Muscle layer of colon (tissue), 2 donors: ENCODE measurements at regions not wholly inside any gene's neighbourhood (a gene's known extent, or its start where the extent isn't known, plus 50 kb on each side); places are given as distances from the start of the nearest gene placed in this dataset.

Source experiments
- H3K27ac ChIP-seq: one replicate; pipeline ENCODE4 v1.7.0; 2013; ENCODE audit warnings: low read depth, mild to moderate bottlenecking, low read length, moderate library complexity
- H3K27me3 ChIP-seq, 2 donors: one replicate each; pipeline ENCODE4 v1.7.0; 2013; ENCODE audit warnings: low read length in 2 of 2, mild to moderate bottlenecking in 2 of 2; ENCODE audit not compliant: insufficient read depth in 2 of 2, control insufficient read depth in 1 of 2
- H3K36me3 ChIP-seq: one replicate; pipeline ENCODE4 v1.7.0; 2013; ENCODE audit warnings: mild to moderate bottlenecking, low read length; ENCODE audit not compliant: insufficient read depth
- H3K4me1 ChIP-seq: one replicate; pipeline ENCODE4 v1.7.0; 2013; ENCODE audit warnings: mild to moderate bottlenecking, low read length; ENCODE audit not compliant: insufficient read depth
- H3K4me3 ChIP-seq, 2 donors: one replicate each; pipeline ENCODE4 v1.7.0; 2013; ENCODE audit warnings: low read length in 2 of 2, low read depth in 1 of 2, mild to moderate bottlenecking in 1 of 2, moderate library complexity in 1 of 2
- H3K9ac ChIP-seq: one replicate; pipeline ENCODE4 v1.7.0; 2013; ENCODE audit warnings: low read length
- H3K9me3 ChIP-seq: one replicate; pipeline ENCODE4 v1.7.0; 2013; ENCODE audit warnings: mild to moderate bottlenecking, low read length
- donor health status: abdominal sarcoma.
- donor health status: Adenocarcinoma of cecum.

DNA sequence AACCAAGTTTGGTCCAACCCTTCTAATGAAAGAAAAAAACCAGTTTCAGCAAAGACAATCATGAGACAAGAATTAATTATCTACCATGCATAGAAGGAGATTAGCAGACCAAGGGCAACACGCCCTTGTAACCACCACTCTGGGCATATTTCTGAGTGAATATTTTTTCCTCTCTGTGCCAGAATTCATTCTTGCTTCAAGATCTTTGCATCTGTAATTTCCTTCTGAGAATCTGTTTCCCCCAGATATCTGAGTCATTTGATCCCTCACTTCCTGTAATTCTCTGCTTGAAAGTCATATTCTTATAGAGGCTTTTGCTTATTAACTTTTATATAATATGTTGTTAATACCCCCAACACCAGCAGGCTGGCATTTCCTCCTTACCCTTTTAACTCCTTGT lies 243.7 kb downstream of the SLC16A7 start:
- Histone ChIP-seq H3K27me3 (no peaks in the 10 kb centered on the region), H3K36me3 (no peaks in the 10 kb centered on the region), H3K9ac (no peak overlapping the region), H3K4me1 (no peaks in the 10 kb centered on the region), H3K4me3 (no peak overlapping the region), H3K27ac (no peak overlapping the region), H3K9me3 (no peaks in the 10 kb centered on the region)

DNA sequence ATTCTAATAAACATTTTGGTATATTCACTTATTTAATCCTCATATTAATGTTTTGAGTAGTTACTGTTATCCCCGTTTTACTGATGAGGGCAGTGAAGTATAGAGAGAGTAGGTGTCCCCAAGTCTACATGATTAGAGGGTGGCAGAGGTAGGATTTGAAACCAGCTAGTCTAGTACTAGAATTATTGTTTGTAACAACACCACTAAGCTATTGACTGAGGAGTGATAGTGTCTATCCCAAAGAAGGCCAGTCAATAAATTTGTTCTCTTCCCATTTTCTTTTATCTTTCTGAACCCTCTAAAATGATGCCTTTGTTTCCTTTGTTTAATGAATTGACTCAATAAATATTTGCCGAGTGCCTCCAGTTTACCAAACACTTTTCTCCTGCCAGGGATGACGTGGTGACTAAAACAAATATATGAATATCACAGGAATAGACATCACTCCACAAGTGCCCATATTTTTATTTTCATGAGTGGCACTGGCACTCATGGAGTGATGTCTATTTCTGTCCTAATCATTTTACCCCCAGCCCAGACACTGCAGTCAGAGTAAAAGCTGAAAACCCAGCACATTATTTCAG lies 247.5 kb downstream of the SLC16A7 start:
- Histone ChIP-seq H3K9me3 (no peaks in the 10 kb centered on the region), H3K27me3 (no peaks in the 10 kb centered on the region), H3K4me3 (no peak overlapping the region), H3K9ac (no peak overlapping the region), H3K36me3 (no peaks in the 10 kb centered on the region), H3K27ac (no peak overlapping the region), H3K4me1 (no peaks in the 10 kb centered on the region)

DNA sequence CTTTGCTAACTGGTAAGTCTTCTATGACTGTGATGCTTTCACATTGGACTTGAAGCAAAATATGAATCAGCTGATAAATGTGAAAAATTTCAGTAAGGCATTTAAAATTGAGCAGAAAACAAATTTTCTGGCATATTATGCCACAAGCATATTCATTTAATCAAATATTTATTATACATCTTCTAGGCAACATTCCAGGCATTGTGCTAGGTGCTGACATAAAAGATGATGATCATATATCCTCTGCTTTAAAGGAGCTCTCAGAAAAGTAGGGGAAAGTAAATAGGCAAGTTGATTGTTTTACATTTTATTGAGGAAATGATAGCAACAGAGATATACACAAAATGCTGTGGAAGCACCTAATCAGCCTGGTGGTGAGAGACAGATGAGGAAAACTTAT lies 248.9 kb downstream of the SLC16A7 start:
- Histone ChIP-seq H3K9ac (no peak overlapping the region), H3K4me3 (no peak overlapping the region), H3K4me1 (no peaks in the 10 kb centered on the region), H3K36me3 (no peaks in the 10 kb centered on the region), H3K27me3 (no peaks in the 10 kb centered on the region), H3K9me3 (no peaks in the 10 kb centered on the region), H3K27ac (no peak overlapping the region)

DNA sequence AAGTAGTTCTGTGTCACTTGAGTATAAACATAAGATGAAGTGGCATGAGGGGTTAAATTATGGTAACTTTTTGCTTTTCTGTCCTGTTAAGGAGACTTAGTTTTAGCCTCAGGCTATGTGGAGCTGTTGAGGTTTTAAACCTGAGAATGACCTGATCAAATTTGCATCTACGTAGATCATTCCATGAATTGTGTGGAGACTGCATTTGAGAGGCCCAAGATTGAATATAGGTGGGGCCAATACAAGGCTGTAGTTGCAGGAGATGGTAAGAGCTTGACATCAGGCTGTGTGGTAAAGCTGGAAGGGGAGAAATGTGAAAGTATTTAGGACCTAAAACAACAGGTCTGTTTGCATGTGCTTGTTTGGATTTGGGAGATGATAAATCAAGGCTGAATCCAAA lies 249.5 kb downstream of the SLC16A7 start:
- no peak overlapping the region for H3K9ac ChIP-seq

DNA sequence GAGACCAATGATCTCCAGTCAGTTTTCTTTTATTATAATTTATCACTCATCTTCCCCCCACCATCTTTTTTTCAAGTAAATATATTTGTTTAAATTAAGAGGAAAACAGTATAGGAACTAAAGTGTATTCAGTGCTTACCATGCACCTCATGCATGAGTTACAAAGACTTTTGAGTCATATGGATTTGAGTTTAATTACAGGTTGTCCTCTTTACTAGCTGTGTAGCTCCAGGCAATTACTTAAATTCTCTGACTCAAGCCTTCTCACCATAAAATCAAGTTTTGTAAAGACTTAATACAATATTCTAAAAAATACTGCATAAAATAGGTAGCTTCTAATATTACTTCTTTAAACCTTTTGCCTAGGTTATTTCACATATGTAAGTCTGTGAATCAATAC lies 251.3 kb downstream of the SLC16A7 start:
- no peaks in the 10 kb centered on the region for H3K9me3 ChIP-seq
- H3K27ac ChIP-seq, result no peak overlapping the region
- H3K4me1 ChIP-seq, result no peaks in the 10 kb centered on the region
- H3K9ac ChIP-seq, result no peak overlapping the region
- no peaks in the 10 kb centered on the region for H3K27me3 ChIP-seq
- H3K36me3 ChIP-seq, result no peaks in the 10 kb centered on the region
- no peak overlapping the region for H3K4me3 ChIP-seq

More for the DNA sequence above, 249.5 kb downstream of the SLC16A7 start:
- Histone ChIP-seq H3K36me3 (no peaks in the 10 kb centered on the region), H3K9me3 (no peaks in the 10 kb centered on the region), H3K4me3 (no peak overlapping the region), H3K4me1 (no peaks in the 10 kb centered on the region), H3K27me3 (no peaks in the 10 kb centered on the region), H3K27ac (no peak overlapping the region)

DNA sequence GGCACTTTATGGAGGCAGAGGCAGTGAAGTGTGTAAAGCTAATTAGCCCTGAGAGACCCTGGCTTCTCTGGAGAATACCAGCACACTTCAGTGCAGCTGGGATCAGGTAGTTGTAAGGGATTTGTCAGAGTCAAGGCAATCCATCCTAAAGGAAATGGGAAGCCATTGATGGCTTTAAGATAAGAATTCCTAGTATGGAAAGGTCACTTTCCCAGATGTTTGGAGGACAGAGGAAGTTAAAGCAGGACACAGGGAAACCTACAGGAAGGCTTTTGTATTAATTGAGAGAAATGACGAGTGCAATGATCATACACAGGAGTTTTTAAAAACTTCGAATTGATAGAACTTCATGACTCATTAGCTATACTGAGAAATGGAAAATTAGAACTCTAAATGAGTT lies 254.4 kb downstream of the SLC16A7 start:
- Histone ChIP-seq H3K9me3 (no peaks in the 10 kb centered on the region), H3K9ac (no peak overlapping the region), H3K4me1 (no peaks in the 10 kb centered on the region), H3K27ac (no peak overlapping the region), H3K27me3 (no peaks in the 10 kb centered on the region), H3K36me3 (no peaks in the 10 kb centered on the region), H3K4me3 (no peak overlapping the region)

DNA sequence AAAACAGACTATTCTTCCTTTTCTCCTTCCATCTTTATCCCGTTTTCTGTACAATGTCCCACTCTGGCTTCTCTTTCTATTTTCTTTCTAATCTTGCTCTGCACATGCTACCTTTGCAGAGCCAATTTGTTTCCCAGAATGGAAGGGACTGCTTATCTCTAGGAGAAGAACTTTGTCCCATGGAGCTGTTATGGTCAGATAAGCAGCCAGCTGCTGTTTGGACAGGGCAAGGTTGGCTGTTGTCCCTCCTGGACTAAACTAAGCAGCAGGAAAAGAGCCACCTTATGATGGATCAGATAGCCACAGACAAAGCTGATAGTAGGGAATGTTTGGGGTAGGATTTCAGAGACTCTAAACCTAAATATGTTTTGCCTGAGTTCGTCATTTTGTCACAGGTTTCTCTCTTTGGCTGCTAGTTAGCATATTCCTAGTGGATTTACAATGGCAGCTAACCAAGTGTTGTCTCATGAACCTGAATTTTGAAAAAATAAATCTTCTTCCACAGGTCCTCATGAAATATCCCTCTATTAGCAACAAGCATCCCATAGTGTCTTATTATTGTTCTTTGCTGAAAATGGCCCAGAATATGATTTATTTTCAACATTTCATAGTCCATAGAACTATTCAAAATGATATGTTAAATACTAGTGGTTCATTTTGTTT lies 262.8 kb downstream of the SLC16A7 start:
- H3K27ac ChIP-seq, result no peak overlapping the region
- no peaks in the 10 kb centered on the region for H3K9me3 ChIP-seq
- H3K27me3 ChIP-seq, result no peaks in the 10 kb centered on the region
- H3K4me3 ChIP-seq, result no peak overlapping the region
- no peaks in the 10 kb centered on the region for H3K4me1 ChIP-seq
- H3K36me3 ChIP-seq, result no peaks in the 10 kb centered on the region
- no peak overlapping the region for H3K9ac ChIP-seq

DNA sequence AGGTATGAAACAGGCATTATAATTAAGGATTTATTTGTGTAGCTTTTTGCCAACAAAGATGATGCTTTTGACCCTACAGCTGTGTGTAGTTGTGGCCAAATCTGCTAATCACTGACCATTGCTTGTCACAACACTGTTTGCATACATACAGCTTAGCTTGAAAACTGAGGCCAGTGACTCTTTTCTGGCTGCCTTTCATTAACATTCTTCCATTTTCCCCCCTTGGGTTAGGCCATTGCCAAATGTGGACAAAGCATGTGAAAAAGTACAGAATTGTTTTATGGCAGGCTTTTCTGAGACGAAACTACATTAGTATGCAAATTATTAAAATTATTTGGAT lies 263.3 kb downstream of the SLC16A7 start:
- Histone ChIP-seq H3K36me3 (no peaks in the 10 kb centered on the region), H3K4me3 (no peak overlapping the region), H3K27me3 (no peaks in the 10 kb centered on the region), H3K9me3 (no peaks in the 10 kb centered on the region), H3K27ac (no peak overlapping the region), H3K4me1 (no peaks in the 10 kb centered on the region), H3K9ac (no peak overlapping the region)

DNA sequence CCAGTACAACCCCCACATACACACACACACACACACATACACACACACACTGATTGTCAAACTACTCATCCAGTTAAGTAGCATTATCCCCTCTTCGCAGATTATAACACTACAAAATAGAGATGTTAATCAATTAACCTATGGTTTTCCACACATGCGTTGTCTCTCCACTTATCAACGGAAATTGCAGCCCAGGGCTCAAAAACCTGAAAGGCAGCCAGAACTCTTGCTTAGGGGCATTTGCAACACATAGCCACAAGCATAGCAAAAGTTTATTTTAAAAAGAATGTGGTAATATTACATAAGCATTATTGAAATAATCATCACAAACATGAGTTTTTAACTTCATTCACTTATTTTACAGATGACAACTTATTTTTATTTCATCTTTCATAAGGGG lies 265.8 kb downstream of the SLC16A7 start:
- H3K4me3 ChIP-seq, result no peak overlapping the region
- H3K27me3 ChIP-seq, result no peaks in the 10 kb centered on the region
- H3K36me3 ChIP-seq, result no peaks in the 10 kb centered on the region
- no peaks in the 10 kb centered on the region for H3K9me3 ChIP-seq
- H3K4me1 ChIP-seq, result no peaks in the 10 kb centered on the region
- H3K27ac ChIP-seq, result no peak overlapping the region
- H3K9ac ChIP-seq, result no peak overlapping the region

DNA sequence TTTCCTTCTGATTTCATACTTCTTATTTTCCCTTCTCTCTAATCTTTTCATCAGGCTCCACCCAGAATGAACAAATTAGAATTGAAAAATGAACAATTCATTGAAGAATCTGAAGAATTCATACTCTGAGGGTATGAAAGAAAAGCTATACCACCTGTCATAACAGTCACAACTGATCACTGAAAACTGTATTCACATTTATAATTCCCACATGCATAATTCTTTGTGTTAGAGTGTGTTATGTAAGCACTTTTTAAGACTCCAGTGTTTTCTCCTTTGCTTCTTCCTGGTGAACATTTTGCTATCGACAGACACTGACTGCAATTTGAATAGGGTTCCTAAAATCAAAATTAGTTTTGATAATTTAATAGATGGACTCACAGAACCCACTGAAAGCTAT lies 271.2 kb downstream of the SLC16A7 start:
- Histone ChIP-seq H3K9ac (no peak overlapping the region), H3K27me3 (no peaks in the 10 kb centered on the region), H3K9me3 (no peaks in the 10 kb centered on the region), H3K27ac (no peak overlapping the region), H3K4me3 (no peak overlapping the region), H3K36me3 (no peaks in the 10 kb centered on the region), H3K4me1 (no peaks in the 10 kb centered on the region)

DNA sequence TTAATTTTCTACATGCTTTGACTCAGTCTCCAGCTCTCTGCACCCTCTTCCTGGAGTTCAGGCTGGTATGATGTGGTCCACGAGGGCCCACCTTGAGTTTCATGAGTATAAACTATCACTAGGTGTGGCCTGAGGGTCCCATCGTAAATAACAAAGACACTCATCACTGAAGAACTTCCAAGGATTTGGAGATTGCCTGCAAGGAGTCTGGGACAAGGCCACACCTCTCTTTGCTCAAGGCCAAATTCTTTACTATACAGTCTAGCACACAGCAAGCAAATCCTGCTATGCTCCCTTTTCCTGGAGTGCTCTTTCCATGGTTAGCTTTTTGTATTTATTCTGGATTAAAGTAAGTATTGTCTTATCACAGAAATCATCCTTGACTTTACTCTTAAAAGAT lies 271.9 kb downstream of the SLC16A7 start:
- Histone ChIP-seq H3K9ac (no peak overlapping the region), H3K9me3 (no peaks in the 10 kb centered on the region), H3K27me3 (no peaks in the 10 kb centered on the region), H3K36me3 (no peaks in the 10 kb centered on the region), H3K27ac (no peak overlapping the region), H3K4me3 (no peak overlapping the region), H3K4me1 (no peaks in the 10 kb centered on the region)

DNA sequence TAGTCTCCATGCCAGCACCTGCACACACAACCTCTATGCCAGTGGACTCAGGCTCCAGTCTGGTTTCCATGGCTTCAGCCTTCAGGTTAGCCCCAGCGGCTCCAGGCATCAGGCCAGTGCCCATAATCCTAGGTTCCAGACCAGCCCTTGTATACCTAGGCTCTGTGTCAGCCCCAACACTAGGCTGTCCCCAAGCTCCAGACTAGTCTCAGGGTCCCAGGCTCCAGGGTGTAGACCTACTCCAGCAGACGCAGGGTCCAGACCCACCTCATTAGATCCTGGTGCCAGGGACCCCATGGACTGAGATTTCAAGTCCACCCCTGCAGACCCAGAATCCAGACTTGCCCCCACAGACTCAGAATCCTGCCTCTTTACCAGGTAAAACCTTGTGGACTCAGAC lies 275.9 kb downstream of the SLC16A7 start:
- Histone ChIP-seq H3K36me3 (no peaks in the 10 kb centered on the region), H3K9me3 (no peaks in the 10 kb centered on the region), H3K4me3 (no peak overlapping the region), H3K4me1 (no peaks in the 10 kb centered on the region), H3K9ac (no peak overlapping the region), H3K27me3 (no peaks in the 10 kb centered on the region), H3K27ac (no peak overlapping the region)
